Pulmonary artery endothelial cell (primary cell): ENCODE measurements at regions not wholly inside any gene's neighbourhood (a gene's known extent, or its start where the extent isn't known, plus 50 kb on each side); places are given as distances from the start of the nearest gene placed in this dataset.
"Not testable (repeated sequence)": the region's sequence is repeated elsewhere in the genome, so short reads cannot be mapped to it uniquely, and the experiment has no call there.

Experiments used
- DNase-seq: peaks from one replicate; pipeline ENCODE4 v3.0.0-alpha.2; 2011; ENCODE audit warnings: low read depth, low spot score

DNA sequence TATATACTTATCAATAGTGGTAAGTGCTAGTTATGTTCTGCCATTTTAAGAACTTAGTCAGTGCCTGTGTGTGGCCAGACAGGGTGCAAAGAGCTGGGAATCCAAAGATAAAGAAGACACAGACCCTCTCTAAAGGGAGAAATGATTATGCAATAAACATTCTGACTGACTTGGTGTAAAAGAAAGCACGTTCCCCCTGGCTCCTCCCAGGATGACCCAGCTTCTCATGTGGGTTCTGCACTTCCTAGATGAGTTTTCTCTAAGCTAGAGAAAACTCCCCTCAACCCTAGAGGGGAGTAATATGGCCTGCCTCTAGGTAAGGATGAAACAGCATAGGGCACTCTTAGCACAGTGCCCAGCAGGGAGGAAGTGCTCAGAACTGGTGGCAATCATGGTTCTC lies 231.2 kb downstream of the VRK1 start:
- no peak for DNase-seq

DNA sequence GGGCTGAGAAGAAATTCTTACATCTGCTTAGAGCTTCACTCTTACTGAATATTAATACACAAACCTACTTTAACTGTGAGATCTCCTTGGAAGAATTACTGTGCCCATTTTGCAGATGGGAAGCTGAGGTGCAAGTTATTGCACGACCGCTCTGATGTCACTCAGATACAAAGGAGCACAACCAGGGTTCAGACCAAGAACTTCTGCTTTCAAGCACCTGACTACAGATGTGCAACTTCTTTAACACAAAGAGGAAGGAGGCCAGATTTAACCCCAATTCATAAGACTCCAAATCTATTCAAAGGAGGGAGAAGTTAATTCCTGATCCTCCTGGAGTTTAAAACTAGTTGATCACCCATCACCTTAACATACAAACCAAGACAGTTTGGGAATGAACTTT lies 232.6 kb downstream of the VRK1 start:
- DNase-seq, result no peak

DNA sequence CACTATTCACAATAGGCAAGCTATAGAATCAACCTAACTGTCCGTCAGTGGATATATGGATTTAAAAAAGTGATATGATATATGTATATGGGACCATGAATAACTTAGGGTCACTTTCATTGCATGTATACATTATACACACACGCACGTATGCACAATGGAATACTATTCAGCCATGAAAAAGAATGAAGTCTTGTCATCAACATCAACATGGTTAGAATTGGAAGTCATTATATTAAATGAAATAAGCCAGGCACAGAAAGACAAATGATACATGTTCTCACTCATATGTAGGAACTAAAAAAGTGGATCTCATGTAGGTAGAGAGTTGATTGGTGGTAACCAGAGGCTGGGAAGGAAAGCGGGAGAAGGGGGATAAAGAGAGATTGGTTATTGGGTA lies 234.3 kb downstream of the VRK1 start:
- DNase-seq, result no peak

DNA sequence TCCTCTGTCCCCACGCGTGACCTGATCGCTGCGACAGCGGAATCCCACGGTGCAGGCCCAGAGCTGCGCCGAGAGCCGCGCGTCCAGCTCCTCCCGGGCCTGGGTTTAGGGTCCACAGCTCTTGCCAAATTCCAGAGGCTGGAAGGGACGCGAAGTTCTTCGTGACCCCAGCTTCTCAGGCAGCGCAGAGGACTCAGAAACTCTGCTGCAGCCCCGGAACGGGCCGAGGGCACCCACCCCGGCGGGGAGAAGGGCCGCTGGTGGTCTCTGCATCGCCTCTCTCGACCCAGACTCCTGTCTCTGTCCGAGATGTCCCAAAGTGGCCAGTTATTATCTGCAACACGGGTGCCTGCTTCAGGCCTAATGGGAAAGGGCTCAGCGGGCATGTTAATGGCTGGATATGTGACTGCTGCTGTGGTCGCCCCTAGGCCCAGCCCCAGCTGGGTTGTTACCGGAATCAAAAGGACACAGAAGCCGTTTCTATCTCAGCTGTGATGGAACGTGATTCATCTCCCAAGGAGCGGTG lies 236.4 kb downstream of the VRK1 start:
- DNase-seq, result no peak

DNA sequence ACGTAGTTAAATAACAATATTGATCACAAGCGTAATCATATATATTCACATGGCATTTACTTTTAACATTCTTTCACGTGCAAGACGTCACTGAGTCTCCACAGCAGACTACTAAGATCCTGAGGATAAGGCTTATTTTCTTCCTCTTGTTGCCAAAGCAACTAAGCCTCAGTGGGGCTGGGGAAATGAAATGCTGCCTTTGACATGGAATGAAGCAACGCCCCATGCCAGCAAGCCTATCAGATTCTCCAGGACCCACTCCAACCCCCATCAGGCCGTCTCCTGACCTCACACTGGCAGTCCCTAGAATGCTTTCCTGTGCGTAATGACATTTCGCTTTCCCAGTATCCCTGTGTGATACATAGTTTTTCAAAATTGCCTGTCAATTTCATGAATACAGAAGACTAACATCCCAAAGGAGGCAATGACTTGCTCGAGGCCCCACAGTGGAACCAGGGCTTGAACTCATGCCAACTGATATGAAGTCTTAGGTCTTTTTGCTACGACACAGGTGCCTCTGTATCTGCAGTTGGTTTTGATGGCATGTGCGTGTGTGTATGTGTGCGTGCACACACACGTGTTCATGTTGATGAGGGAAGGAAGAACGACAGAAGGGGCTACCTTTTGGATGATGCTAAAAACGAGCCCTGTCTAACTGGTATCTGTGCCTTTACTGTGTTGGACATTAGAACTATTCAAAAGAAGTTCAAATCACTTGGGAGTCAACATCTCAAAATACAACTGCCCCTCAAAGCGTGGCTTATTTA lies 239.1 kb downstream of the VRK1 start:
- DNase-seq, result no peak

DNA sequence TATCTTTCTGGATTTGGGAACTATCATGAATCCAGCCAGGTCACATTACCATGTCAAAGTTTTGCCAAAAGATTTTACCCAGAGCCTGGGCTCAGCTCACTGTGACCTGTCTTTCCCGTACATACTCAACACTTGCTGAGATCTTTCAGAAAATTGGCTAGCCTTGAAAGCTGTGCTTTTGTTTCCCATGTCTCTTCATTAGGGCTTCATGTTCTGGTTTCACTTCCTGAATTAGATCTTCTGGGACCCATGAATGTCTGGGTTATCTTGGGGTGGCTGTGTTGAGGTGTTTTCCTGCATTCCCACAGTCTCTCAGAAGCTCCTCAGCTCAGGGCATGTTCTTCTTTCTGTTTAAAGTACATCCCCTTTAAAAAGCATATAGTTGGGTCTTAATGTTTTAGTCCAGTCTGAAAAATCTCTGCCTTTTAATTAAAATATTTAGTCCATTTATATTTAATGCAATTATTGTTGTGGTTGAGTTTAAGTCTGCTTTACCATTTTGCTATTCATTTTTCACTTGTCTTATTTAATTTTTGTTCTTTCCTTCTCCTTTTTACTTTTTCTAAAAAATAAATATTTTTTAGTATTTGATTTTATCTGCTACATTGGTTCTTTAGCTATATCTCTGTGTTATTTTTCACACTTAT lies 242.7 kb downstream of the VRK1 start:
- no peak for DNase-seq

DNA sequence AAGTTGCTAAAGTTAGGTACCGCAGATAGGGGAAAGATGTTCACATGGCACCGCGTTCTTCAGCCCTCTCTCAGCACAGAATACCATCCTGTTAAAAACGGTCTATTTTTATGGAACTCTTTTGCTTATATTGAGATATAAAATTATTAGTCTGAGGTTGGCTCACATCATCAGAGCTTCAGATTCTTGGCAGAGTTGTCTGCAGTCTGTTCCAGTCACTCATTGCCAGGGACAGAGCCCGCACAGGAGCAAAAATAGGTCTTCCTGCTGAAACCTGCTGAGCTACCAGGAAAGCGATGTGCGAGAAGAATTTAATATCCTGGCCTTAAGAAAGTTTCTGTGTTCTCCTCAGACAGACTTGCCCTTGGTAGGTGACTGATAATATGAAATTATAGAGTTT lies 249.8 kb downstream of the VRK1 start:
- DNase-seq, result no peak

DNA sequence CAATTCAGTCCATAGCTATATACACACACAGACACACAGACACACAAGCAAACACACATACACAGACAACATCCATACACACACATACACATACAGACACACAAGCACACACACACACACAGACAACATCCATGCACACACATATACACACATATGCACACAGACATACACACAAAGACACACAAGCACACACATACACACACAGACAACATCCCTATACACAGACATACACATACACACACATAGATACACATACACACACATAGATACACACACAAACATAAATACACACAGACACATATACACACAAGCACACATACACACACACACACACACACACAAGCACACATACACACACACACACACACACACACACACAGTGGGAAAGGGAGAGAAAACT lies 254.8 kb downstream of the VRK1 start:
- DNase-seq, result no peak

DNA sequence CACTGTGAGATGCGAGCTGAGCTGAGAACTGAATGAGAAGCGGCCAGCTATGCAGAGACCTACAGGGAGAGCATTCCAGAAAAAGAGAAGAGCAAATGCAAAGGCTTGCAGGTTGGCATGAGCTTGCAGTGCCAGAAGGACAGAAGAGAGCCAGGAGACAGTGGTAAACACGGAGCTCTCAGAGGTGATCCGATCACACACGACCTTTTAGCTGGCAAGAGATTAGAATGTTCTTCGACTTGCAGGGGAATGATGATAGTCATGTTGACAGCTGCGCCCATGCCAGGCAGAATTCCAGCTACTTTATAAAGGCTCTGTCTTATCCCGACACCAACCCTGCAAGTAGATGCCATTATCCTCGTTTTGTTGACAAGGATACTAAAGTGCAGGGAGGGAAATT lies 256.8 kb downstream of the VRK1 start:
- DNase-seq, result no peak

DNA sequence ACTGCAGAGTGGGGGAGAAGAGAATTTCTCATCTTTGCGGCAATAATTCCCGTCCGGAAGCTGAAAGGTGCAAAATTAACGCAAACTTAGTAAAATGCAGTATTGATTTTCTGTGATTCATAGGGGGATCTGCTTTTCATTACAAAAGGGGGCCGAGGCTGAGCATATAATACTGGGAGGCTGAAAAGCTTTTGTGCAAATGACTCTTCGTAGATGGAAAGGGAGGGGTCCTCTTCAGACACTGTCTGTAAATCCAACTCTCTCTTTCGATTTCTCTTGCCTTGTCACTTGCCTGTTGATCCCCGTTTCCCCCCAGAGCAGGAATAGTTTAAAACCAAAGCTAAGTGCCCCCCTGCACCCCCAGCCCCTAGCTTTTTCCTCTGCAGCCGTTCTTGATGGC lies 258.2 kb downstream of the VRK1 start:
- DNase-seq, result no peak

DNA sequence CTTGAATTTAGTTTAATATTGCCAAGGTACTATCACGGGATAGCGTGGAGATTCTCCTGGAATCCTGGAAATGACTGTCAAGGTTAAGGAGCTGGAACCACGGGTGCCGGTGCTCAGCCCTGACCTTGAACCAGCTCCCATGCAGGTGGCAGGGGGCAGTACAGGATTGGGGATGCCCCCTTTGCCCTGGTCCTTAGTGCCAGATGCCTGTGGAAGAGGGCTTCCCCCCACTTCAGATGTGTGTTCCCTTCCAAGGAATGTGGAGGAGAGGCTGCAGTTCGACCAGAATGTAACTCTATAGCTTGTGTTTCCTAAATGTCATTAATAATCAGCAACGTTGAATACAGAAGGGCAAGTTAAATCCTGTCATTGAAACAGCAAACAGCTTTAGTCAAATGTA lies 258.9 kb downstream of the VRK1 start:
- DNase-seq, result no peak

DNA sequence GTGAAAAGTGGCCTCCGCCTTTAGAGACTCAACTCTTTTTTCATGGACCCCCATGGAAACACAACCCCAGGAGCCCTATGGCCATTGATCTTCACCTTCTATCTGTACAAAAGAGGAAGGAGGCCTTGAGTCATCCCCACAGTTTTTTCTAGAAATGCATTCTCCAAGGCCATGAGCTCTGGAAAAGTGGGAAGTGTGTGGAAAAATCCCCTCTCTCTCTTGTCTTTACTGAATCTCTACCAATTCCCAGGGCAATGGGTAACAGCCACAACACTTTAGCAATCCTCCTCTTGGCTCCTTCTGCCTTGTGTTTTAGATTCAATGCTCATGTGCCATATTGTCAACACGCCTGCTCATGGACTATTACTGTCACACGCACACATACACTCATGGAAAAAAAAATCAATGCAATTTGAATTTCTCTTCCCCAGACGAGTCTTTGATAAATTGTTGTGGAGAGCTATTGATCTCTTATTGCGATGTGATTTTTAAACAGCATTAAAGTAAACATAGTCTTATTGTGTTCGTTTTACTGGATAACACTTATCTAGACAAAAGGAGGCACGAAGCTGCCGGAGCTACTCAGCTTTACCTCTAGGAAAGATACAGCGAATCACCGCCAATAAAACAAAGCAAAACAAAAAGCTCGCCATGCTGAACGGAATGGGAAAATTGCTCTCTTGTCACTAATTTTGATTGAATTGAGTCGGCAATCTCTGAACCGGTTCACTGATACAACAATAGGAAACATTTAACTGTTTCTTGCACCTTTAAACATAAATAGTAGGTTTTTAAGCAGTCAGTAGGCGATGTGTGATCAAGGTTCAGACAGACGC lies 260.3 kb downstream of the VRK1 start:
- DNase-seq, result no peak

DNA sequence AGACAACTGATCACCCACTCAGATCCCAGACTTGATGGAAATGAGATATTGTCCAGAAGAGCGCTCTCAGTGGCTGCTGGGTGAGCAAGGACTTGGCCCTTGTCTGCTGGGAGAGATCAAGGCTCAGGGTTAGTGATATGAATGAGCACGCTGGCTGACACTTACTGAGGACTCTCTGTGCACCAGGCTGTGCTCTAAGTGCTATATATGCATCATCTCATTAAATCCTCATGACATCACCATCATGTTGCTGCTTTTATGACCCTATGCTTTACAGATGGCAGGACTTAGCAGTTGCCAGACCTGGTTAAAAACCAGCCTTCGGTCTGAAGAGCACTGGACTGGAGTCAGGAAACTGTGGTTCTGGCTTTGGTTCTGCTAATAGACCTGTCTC lies 260.9 kb downstream of the VRK1 start:
- no peak for DNase-seq

DNA sequence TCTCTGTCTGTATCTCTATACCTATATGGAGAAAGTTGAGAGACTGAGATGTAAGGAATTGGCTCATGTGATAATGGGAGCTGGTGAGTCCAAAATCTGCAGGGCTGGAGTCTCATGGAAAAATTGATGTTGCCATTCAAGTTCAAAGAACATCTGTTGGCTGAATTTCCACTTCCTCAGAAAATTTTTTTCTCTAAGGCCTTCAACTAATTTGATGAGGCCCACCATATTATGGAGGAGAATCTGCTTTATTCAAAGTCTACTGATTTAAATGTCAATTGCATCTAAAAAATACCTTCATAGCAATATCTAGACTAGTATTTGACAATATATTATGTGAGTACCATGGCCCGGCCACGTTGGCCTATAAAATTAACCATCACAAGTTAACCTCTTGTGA lies 261.4 kb downstream of the VRK1 start:
- DNase-seq, result no peak

DNA sequence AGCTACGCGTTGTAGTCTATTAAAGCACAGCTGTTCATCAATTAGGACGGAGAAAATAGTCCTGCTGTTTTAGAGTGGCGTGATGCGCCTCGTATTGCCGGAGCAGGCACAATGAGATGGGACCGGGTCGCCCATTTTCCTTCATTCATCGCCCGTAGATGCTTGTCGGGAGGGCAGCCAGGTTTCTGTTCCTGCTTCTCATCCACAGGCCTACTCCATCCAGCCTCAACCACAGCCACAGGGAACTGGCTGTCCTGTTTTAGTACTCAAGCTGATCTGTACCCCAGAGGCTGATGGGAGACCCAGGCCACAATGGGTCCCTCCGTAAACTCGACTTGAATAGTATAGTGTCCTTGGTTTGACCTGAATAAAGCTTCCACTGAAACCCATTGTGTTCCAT lies 264.0 kb downstream of the VRK1 start:
- DNase-seq, result no peak

DNA sequence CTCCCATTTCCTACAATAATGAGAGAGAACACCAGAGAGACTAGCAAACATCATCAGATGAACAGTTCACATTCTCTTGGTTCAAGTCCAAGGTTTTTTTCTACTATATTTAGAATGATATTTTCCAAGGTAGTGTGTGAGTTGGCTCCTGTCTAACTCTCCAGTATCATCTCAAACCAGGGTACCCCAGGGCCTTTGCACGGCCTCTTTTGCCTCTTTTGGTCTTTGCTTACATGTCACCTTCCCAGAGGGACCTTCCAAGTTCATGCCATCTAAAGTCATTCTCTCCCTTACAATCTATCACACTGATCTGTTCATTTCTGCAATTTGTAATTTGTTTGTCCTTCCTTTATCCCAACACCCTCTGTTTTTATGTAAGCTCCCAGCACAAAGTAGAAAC lies 264.5 kb downstream of the VRK1 start:
- no peak for DNase-seq

DNA sequence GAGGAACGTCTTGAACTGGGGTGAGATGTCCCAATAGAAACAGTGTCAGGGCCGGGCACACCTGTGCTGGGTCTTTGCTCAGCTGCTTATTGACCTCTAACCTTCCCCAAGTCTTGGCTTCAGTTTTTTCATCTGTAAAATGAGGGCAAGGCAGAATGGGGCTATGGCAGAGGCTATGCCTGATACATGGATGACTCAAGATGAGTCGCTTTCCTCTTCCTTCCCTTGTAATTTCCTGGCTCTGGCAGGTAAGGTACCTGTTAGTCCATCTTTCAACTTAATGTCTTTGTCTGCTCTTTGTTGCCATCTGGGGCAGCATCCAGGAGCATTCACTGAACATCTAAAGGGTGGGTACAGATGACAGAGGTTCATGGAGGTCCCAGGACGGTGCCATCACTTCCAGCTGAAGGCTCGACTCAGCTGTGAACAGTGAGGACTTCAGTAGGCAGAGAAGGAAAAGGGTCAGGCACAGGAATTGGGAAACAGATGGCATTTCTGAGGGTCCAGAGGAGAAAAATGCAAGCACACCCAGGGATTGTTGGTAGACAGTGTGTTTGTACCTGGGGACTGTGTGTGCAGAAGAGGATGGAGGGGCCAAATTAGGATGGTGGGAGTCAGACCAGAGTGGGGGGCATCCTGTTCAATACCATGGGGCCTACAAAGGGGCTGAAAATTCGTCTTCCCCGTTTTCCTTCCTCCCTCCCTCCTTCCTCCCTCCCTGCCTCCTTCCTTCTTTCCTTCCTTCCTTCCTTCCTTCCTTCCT lies 268.3 kb downstream of the VRK1 start:
- no peak for DNase-seq

DNA sequence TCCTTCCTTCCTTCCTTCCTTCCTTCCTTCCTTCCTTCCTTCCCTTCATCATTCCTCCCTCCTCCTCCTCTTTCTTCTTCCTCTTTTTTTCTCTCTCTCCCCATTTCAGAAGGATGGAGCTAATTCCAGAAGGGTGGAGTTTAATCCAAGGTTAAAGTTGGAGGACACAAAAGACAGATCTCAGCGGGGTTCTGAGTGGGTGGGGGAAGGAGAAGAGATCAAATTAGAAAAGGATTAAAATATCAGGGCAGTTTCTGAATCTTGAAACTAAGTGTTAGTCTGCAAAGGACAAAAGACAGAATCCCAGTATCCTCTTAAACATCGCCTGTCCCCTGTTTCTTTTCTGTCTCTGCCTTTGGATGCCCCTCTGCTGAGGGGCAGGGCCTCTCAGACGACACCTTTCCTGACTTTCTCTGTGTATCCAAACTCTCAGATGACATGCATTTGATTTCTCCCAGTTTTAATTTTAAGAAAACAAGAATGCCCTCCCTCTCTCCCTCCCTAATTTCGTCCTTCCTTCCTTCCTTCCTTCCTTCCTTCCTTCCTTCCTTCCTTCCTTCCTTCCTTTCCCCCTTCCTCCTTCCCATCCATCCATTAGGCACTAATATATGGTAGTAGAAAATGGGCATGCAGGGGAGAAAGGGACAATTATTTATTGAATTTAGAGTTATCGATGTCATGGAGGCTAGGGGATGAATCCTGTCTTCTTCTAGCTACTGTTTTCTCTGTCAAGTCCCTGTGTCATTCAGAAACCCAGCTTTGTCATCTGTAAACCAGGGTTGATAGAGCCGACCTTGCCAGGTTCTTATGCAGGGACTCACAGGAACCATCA lies 269.1 kb downstream of the VRK1 start:
- DNase-seq, result no peak

DNA sequence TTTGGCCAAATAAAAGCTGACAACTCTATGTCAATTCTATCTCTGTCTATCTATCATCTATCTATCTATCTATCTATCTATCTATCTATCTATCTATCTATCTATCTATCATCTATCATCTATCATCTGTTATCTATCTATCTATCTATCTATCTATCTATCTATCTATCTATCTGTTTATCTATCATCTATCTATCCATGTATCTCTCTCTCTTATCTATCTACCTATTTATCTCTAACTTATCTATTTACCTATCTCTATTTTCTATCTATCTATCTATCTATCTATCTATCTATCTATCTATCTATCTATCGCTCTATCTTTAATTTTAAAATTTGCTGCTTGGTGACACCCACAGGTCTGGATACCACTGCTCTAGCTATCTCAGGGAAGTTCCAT lies 271.1 kb downstream of the VRK1 start:
- not testable (repeated sequence) for DNase-seq

DNA sequence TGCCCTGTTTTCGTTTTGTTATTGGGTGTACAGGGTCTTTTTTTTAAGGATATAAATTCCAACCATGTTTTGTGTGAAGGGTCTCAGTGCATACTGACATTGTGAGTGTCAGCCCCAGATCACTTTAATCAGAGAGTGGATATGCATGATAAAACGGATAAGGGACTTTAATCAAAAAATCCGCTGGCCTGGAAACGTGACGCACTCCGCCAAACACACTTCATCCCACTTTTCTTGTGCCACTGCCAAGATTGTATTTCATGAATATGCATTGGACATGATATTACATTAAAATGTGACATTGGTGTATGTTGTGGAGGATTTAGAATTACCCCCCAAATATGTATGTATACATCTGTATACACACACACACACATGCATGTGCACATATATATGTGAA lies 273.1 kb downstream of the VRK1 start:
- no peak for DNase-seq

DNA sequence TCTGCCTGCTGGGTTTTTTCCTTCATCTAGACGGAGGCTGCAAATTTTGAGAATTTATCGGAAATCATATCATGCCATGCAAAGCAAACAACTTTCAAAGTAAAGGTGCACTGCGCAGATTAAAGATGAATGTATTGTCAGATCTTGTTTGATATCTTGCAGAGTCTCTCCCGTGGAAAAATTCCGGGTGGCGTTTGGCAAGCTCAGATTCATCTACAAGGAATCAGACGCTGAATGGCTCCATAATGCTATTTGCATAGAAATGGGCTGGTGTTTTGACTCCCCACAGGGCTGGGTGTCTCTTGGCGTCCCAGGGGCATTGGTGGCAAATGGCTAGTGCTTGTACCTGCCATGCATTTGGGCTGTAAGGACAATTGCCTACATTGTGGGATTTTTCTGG lies 274.0 kb downstream of the VRK1 start:
- no peak for DNase-seq
